ENCODE measurements at regions not wholly inside any gene's neighbourhood (a gene's known extent, or its start where the extent isn't known, plus 50 kb on each side); places are given as distances from the start of the nearest gene placed in this dataset.
"Not testable (repeated sequence)": the region's sequence is repeated elsewhere in the genome, so short reads cannot be mapped to it uniquely, and the experiment has no call there.

DNA sequence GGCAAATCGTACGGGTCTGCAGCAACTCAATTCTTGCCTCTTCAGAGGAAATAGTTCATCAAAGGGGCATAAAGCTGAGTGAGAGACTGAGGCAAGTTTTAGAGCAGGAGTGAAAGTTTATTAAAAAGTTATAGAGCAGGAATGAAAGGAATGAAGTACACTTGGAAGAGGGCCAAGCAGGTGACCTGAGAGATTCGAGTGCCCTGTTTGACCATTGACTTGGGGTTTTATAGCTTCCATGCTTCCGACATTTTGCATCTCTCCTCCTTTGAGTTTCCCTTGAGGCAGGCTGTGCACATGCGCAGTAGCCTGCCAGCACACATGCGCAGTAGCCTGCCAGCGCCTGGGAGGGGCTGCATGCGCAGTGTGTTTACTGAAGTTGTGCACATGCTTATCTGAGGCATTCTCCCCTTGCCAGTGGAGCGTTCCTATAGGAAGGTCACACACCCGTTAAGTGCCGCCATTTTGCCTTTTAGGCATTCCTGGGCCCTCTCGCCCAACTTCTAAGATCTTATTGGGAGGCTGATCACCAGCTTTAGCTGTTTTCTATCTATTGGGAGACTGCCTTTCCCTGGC is 265.5 kb upstream of the MGAT5 start:
- no peak for DNase-seq

GRCh38 chr2:133991606-133992168 is 262.2 kb upstream of the MGAT5 start:
- no peak for DNase-seq

GRCh38 chr2:133992454-133992853 is 261.4 kb upstream of the MGAT5 start:
- no peak for DNase-seq

- DNase-seq: no peak
These were observed 260.7 kb upstream of the MGAT5 start for GRCh38 chr2:133993160-133993559.

- DNase-seq: not testable (repeated sequence)
These were observed 255.1 kb upstream of the MGAT5 start for GRCh38 chr2:133998726-133999125.

GRCh38 chr2:134002391-134002790 is 251.5 kb upstream of the MGAT5 start:
- no peak for DNase-seq

DNA sequence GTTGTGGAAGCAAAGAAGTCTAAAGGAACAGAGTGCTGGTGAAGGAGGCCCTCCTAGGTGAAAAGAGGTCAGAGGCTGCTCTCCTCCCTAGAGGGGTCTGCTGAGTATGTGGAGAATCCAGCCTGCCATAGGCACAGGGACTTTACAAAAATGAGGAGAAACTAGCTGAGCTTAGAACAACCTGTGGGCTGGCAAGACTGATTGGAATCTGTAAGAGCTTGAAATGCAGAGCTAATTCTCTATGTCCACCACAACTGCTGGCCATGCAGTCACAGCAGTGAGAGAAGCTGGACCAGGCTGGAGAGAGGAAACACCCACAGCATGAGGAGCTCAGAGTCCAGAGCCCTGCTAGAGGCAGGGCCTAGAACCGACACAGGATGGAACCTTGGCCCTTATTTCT is 251.0 kb upstream of the MGAT5 start:
- no peak for DNase-seq

DNA sequence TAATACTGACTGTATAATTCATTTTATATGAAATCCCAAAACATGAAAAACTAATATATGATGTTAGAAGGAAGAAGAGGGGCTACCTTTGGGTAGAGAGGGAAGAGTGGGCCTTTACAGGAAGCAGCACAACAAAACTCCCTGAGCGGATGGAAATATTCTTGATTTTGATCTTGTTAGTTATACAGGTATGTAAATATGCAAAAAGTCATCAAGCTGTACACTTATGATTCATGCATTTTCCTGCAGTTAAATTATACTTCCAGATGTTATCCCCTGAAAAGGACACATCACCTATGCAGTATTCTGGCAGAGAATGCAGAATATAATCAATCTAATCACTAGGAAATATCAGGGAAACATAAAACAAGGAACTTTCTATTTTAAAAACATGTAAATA is 249.4 kb upstream of the MGAT5 start:
- DNase-seq: no peak

- no peak for DNase-seq
These were observed 245.0 kb upstream of the MGAT5 start for GRCh38 chr2:134008837-134009236.

GRCh38 chr2:134009440-134009839 is 244.4 kb upstream of the MGAT5 start:
- DNase-seq: no peak

GRCh38 chr2:134009906-134010305 is 244.0 kb upstream of the MGAT5 start:
- DNase-seq: not testable (repeated sequence)

DNA sequence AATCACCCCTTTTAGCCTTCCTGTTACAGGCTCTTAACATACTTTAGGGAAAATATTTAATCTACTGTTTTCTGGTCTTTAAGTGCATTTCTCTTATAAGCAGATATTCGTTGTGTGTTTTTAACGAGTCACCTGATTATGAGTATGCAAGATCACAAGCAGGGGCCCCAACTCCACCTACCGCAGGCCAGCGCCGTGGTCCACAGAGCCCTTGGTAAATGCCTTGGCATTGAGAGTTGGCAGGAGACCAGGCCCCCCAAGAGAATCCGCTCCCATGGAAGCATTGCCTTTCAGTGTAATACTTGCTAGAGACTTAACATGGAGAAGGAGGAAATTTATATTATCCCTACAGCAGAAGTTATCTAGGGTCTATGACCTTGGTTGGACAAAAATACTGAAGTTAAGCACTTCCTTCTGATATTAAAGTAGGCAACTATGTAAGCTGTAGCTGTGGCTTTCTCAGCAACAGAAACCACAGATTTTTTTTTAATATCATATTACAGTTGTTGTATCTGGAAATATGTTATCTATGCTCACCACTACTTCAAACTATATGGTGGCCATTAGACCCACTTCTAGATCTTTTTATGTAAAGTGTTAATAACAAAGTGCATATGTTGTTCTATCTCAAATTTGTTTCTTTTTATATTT is 241.8 kb upstream of the MGAT5 start:
- no peak for DNase-seq

DNA sequence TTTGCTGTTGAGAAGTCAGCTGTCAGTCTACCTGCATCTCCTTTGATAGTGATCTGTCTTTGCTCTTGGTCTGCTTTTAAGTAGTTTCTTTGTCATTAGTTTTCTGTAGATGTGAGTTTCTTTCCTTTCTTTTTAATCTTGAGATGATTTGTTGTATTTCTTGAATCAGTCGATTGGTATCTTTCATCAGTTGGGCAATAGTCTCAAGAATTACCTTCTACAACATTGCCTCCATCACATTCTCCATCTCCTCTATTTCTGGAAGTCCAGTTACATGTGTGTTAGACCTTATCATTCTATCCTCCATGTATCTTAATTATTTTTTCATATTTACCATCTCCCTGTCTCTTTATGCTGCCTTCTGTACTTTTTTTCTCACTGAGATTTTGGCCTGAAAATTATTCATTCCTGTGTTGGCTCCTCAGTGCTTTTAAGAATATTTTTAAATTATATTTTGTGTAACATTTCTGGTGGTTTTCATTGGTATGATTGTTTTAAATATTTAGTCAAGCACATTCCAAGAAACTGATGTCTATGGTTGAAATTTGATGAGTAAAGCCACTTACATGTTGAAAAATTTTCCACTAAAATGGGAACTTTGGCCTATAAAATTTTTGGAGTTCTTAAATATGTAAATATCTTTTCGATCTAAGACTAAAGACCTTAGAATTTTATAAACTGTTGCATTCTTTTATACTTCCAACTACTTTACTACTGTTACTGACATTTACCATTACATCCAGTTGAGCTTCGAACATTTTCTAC is 239.5 kb upstream of the MGAT5 start:
- DNase-seq: no peak

DNA sequence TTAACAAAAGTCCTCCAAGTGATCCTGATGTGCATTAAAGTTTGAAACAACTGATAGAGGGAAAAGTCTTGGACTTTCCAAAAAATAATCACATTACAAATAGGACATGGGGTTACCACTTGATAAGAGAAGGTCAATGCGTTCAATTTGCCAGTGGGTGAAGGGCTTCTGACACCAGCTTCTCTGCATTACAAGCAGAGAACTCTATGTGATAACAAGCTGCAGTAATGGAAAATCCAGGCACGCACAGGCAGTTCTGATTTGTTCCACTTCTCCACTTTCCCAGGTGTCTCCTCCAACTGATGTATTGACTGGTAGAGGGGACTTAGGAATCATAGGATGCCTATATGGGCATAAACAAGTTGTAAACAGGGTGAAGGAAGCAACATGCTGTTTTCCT is 234.0 kb upstream of the MGAT5 start:
- DNase-seq: no peak

DNA sequence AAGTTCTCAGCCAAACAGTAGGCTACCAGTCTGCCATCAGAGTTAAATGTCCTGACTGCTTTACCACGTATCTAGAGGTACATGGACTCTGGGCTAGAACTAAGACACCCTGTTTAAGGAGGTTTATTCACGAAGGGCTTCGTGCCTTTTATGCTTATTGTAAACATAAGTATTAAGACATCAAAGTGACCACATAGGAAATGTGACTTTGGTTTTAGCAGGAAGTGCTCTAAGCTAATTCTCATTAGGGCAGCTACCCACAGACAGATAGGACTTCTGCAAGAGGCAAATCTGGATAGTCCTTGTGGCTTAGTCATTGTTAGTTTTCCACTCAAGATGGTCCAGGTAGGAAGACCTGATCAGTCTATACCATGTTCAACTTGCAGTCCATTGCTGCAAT is 233.3 kb upstream of the MGAT5 start:
- DNase-seq: no peak

- no peak for DNase-seq
These were observed 231.9 kb upstream of the MGAT5 start for GRCh38 chr2:134021830-134022524.

- DNase-seq: no peak
These were observed 230.0 kb upstream of the MGAT5 start for GRCh38 chr2:134023854-134024253.

DNA sequence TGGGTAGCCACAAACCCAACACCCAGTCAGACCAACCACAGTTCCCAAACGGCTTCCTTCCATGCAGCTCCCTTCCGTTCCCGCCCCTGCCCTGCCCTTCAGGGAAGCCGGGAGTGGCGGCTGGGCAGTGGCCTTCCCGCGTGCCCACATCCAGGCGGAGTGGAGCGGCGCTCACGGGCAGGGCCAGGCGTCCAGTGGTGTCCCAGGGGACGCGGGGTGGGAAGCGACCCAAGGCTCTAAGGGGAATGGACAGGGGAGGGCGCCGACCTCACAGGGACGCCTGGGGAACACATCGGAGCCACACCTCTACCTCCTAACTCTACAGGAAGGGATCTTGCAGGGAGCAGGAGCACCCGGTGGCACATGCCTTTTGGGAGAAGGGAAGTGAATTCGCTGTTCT is 225.9 kb upstream of the MGAT5 start:
- no peak for DNase-seq

GRCh38 chr2:134029418-134029817 is 224.5 kb upstream of the MGAT5 start:
- no peak for DNase-seq

- no peak for DNase-seq
These were observed 222.3 kb upstream of the MGAT5 start for GRCh38 chr2:134031539-134031938.

DNA sequence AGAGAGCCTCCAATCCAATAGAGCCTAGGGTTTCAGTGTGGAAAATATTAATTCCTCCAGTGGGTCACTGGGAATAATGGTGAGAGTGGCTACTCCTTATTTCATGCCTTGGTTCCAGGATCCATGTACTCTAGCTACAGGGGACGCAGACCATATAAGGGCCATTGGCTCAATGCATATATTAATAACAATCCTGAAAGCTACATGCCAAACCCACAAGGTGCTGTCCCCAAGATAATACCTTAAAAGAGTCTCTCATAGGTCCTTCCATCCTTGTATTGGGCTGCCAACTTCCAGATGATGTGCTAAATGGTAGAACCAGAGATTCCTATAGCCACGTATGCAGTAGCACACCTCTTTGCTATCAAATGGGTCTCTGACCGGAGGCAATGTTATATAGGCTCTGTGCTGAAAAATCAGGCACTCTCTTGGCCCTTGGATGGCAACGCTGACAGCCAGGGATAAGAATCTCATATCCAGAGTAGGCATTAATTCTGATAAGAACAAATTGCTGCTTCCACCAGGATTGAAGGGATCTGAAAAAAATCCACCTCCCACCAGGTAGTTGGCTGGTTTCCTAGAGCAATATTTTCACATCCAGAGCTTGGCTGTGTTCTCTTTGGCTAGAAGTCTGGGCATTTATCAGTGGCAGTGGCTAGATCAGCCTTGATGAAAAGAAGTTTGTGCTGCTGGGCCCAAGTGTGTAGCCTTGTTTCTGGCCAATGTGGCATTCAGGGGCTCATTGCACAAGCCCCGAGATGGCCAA is 218.1 kb upstream of the MGAT5 start:
- no peak for DNase-seq

DNA sequence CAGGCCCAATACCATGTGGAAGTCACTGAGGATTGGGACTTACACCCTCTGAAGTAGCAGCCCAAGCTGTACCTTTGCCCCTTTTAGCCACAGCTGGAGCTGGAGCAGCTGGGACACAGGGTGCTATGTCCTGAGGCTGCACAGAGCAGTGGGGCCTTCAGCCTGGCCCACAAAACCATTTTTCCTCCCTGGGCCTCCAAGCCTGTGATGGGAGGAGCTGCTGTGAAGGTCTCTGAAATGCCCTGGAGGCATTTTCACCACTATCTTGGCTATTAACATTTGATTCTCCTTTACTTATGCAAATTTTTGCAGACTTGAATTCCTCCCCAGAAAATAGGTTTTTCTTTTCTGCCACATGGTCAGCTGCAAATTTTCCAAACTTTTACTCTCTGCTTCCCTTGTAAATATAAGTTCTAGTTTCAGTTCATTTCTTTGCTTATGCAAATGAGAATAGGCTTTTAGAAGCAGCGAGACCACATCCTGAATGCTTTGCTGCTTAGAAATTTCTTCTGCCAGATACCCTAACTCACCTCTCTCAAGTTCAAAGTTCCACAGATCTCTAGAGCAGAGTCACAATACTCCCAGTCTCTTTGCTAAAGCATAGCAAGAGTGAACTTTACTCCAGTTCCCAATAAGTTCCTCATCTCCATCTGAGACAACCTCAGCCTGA is 213.8 kb upstream of the MGAT5 start:
- no peak for DNase-seq
